Transverse colon (tissue), 4 donors: ENCODE measurements at regions not wholly inside any gene's neighbourhood (a gene's known extent, or its start where the extent isn't known, plus 50 kb on each side); places are given as distances from the start of the nearest gene placed in this dataset.

Experiments
- DNase-seq: peaks from one replicate; pipeline ENCODE4 v3.0.0-alpha.2; 2019
- H3K27ac ChIP-seq, 4 donors: fragments of 200-600 bp; sonication (generic); 2 replicates each; pipeline ENCODE4 v1.5.1; 2016 to 2018; ENCODE audit warnings: inconsistent platforms in 4 of 4
- H3K27me3 ChIP-seq: fragments of 200-600 bp; sonication (generic); 2 replicates; pipeline ENCODE4 v1.5.1; 2017; ENCODE audit warnings: inconsistent platforms
- H3K36me3 ChIP-seq, 4 donors: fragments of 200-600 bp; sonication (generic); 2 replicates each; pipeline ENCODE4 v1.5.1; 2017 to 2019; ENCODE audit warnings: inconsistent platforms in 4 of 4
- H3K4me1 ChIP-seq, 4 donors: fragments of 200-600 bp; sonication (generic); 2 replicates each; pipeline ENCODE4 v1.5.1; 2017 to 2020; ENCODE audit warnings: inconsistent platforms in 4 of 4
- H3K4me3 ChIP-seq, 4 donors: fragments of 200-600 bp; sonication (generic); 1 replicate in 1 of 4; 2 replicates in 3 of 4; pipeline versions ENCODE4 v1.5.1 to v1.6.1; 2017 to 2019; ENCODE audit warnings: inconsistent platforms in 4 of 4
- H3K9me3 ChIP-seq, 2 donors: fragments of 200-600 bp; sonication (generic); 2 replicates each; pipeline ENCODE4 v1.5.1; 2017 to 2019; ENCODE audit warnings: inconsistent platforms in 2 of 2
- CTCF ChIP-seq, 5 experiments: fragments of 200-600 bp in 3 of 5; fragments of 450-650 bp in 2 of 5; sonication (generic) in 3 of 5; IDR thresholded peaks; 1 replicate in 2 of 5; 2 replicates in 3 of 5; pipeline ENCODE4 v1.5.1; 2016 to 2017; ENCODE audit warnings: antibody characterized with exemption in 5 of 5, inconsistent platforms in 3 of 5, mild to moderate bottlenecking in 2 of 5, moderate library complexity in 1 of 5
- EP300 ChIP-seq: sonication (generic); formaldehyde crosslinking; IDR thresholded peaks from one replicate; pipeline ENCODE4 v1.6.1; 2017; ENCODE audit warnings: antibody characterized with exemption, low read depth
- POLR2A ChIP-seq: fragments of 450-650 bp; IDR thresholded peaks from one replicate; pipeline ENCODE4 v1.6.1; 2016; ENCODE audit warnings: antibody characterized with exemption, mild to moderate bottlenecking, moderate library complexity
- POLR2AphosphoS5 ChIP-seq, 3 donors: sonication (generic); formaldehyde crosslinking; IDR thresholded peaks; one replicate each; pipeline ENCODE4 v1.6.1; 2016; ENCODE audit warnings: antibody characterized with exemption in 3 of 3
- WGBS, 2 donors: methylation state at CpG; one replicate each; pipeline ENCODE4 v1.1.5; 2018; ENCODE audit warnings: low coverage in 1 of 2; 5-methylcytosine and 5-hydroxymethylcytosine counted together
- in situ Hi-C, 4 donors: fragments of 200-750 bp; cut with MboI; loops; one replicate each; pipeline versions ENCODE4 v1.15.0 to v1.15.1; 2017; ENCODE audit warnings: low sequenced_read_pairs in 3 of 4, low pct_ligation_motif_present in 1 of 4, low pct_unique_long_range_greater_than_20kb in 1 of 4
- intact Hi-C: fragments of 100-400 bp; cut with DNase I; formaldehyde crosslinking; loops from one replicate; pipeline ENCODE4 v1.15.1; 2023; ENCODE audit warnings: low total_unique reads

DNA sequence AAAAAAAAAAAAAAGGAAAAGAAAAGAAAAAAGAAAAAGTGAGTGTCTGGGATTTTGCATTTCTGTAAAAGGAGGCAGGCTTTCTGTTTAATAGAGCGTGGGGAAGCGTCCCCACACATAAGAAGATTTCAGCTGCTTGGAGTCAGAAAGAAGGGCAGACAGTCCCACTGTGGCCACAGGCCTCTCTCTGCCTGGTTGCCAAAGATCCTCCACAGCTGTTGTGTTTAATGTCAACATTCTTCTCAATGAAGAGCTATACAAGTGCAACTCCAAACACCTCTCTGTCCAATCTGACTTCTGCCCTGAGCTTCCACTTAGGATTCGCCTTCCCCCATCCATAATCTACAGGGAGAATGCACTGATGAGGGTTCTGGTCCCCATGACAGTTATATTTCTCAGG is 64.3 kb upstream of the MLN start:
- no peak for TF ChIP-seq POLR2AphosphoS5 (IDR thresholded peaks at IDR 0.05)
- TF ChIP-seq EP300 = no peak
- TF ChIP-seq CTCF (IDR thresholded peaks at IDR 0.05) = no peak
- TF ChIP-seq POLR2A = no peak
- Histone ChIP-seq H3K4me3 (no peak overlapping the region), H3K27me3 (peaks cover 3% of the 10 kb centered on the region), H3K27ac (no peak overlapping the region), H3K4me1 (no peaks in the 10 kb centered on the region), H3K9me3 (no peaks in the 10 kb centered on the region), H3K36me3 (no peaks in the 10 kb centered on the region)
- 85 to 94% methylated on average over 3 of the region's 3 CpGs for WGBS, 2 donors
- intact Hi-C loops = no loop called here
- in situ Hi-C loops = no loop called here
- DNase-seq = no peak

DNA sequence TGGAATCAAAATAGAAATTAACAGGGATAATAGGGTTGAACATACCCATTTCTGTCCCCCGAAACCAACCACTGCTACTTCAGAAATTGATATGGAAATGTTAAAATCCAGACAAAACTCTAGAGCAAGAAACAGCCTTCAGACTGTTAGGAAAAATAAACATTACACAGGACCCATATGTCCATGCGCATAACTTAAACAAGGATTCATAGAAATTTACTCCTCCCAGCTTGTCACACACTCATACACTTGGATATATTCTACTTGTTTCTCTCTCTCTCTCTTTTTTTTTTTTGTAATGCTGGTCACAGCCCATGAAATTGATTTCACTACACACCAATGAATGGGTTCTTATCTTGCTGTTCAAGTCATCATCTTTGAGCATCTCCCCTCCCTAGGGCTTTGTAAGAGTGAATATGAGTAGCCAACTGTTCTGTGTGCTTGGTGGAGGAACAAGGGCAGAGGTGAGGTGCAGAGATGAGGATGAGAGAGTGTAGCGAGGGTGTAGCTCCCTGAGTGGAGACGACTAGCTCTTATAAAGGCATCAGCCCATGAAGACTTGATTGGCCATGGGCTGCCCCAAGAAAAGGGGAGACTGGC is 61.8 kb upstream of the MLN start:
- H3K27ac ChIP-seq = no peak overlapping the region
- H3K4me1 ChIP-seq = peaks cover 0 to 7% (median 0%) of the 10 kb centered on the region in 4 donors
- intact Hi-C loops (no loop called here), in situ Hi-C loops (no loop called here)
- H3K36me3 ChIP-seq = no peaks in the 10 kb centered on the region
- no peaks in the 10 kb centered on the region for H3K27me3 ChIP-seq
- WGBS, 2 donors = 84 to 96% methylated on average over 2 to 4 of the region's 4 CpGs
- no peak for DNase-seq
- TF ChIP-seq POLR2A (no peak), POLR2AphosphoS5 (IDR thresholded peaks at IDR 0.05) (no peak), CTCF (IDR thresholded peaks at IDR 0.05) (no peak), EP300 (no peak)
- H3K4me3 ChIP-seq = no peak overlapping the region
- H3K9me3 ChIP-seq = no peaks in the 10 kb centered on the region

DNA sequence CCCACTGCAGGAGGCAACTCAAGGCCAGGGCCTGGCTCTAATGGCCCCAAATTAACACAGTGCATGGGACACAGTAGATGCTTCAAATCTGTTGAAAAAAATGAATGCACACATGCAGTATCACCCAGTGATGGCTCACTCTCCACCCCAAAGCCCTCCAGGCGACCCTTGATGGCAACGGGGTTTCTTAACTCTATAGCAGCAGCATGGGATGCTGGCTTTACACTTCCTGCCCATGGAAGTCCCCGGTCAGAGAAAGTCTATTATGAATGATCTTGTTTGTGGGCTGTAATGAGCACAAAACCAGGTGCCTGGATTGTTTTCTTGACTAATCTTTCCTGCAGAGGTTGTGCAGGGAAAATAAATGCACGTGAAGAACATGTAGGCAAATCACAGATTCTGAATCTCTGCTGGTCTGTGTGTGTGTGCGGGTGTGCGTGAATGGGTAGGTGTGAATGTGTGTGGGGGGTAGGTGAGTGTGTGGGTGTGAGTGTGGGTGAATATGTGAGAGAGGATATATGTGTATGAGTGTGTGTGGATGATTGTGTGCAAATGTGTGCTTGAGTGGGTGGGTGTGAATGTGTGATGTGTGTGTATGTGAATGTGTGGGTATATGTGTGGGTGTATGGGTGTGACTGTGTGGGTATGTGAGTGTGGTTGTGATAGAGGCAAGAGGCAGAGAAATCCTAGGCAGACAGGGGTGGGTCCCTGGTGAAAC is 60.1 kb upstream of the MLN start:
- H3K4me3 ChIP-seq = no peak overlapping the region
- WGBS, 2 donors = 80 to 86% methylated on average over 3 to 6 of the region's 6 CpGs
- in situ Hi-C loops (no loop called here), intact Hi-C loops (no loop called here)
- H3K27me3 ChIP-seq = no peaks in the 10 kb centered on the region
- H3K4me1 ChIP-seq = peaks cover 0 to 8% (median 0%) of the 10 kb centered on the region in 4 donors
- H3K9me3 ChIP-seq = no peaks in the 10 kb centered on the region
- H3K36me3 ChIP-seq = no peaks in the 10 kb centered on the region
- H3K27ac ChIP-seq = no peak overlapping the region
- DNase-seq = no peak
- no peak for TF ChIP-seq EP300
- TF ChIP-seq CTCF (IDR thresholded peaks at IDR 0.05) = no peak
- no peak for TF ChIP-seq POLR2A
- TF ChIP-seq POLR2AphosphoS5 (IDR thresholded peaks at IDR 0.05) = no peak

- intact Hi-C loops = no loop called here
- WGBS, 2 donors = 94% methylated on average over 6 of the region's 6 CpGs; no CpG with 5 or more reads in 1 of the 2 donors
- Histone ChIP-seq H3K9me3 (no peaks in the 10 kb centered on the region), H3K27me3 (no peaks in the 10 kb centered on the region), H3K4me3 (no peak overlapping the region), H3K36me3 (no peaks in the 10 kb centered on the region), H3K27ac (no peak overlapping the region), H3K4me1 (peaks cover 0 to 8% (median 0%) of the 10 kb centered on the region in 4 donors)
- TF ChIP-seq CTCF (IDR thresholded peaks at IDR 0.05) (no peak), POLR2AphosphoS5 (IDR thresholded peaks at IDR 0.05) (no peak), EP300 (no peak), POLR2A (no peak)
- in situ Hi-C loops = no loop called here
- no peak for DNase-seq
These were observed 59.3 kb upstream of the MLN start for GRCh38 chr6:33863084-33863483.
